ENCODE measurements at regions not wholly inside any gene's neighbourhood (a gene's known extent, or its start where the extent isn't known, plus 50 kb on each side); places are given as distances from the start of the nearest gene placed in this dataset.

- Histone ChIP-seq H3K14ac (ENCODE audit: low read length) (no peak overlapping the region), H4K12ac (ENCODE audit: low read depth, low read length) (no peak overlapping the region), H3K18ac (ENCODE audit: low read length) (no peak overlapping the region), H3K79me1 (ENCODE audit: low read length) (no peaks in the 10 kb centered on the region), H3K4me1 (ENCODE audit: control insufficient read depth in 1 of 2, insufficient read depth in 2 of 2, low read length in 2 of 2) (no peaks in the 10 kb centered on the region), H3K36me3 (ENCODE audit: control insufficient read depth in 1 of 2, insufficient read depth in 2 of 2, low read length in 2 of 2) (no peaks in the 10 kb centered on the region), H3K79me2 (ENCODE audit: control insufficient read depth, insufficient read depth, low read length, poor library complexity) (no peaks in the 10 kb centered on the region), H3K4me2 (ENCODE audit: low read length) (no peak overlapping the region), H3K4me3 (ENCODE audit: low read depth, low read length) (no peak overlapping the region), H3K27me3 (ENCODE audit: insufficient read depth, low read length) (no peaks in the 10 kb centered on the region), H2BK12ac (ENCODE audit: low read length) (no peak overlapping the region), H3K4ac (ENCODE audit: low read depth, low read length) (no peak overlapping the region), H4K8ac (ENCODE audit: low read depth, low read length) (no peak overlapping the region), H2AK5ac (ENCODE audit: low read length) (no peak overlapping the region), H3K9ac (ENCODE audit: low read length) (no peak overlapping the region), H4K91ac (ENCODE audit: low read depth, low read length) (no peak overlapping the region), H3K9me3 (ENCODE audit: insufficient read depth, low read depth, low read length) (no peaks in the 10 kb centered on the region), H2BK5ac (ENCODE audit: low read depth, low read length, poor library complexity) (no peak overlapping the region), H2AFZ (ENCODE audit: insufficient read depth, low read length, poor library complexity) (no peak overlapping the region), H3K23ac (ENCODE audit: low read length) (no peak overlapping the region), H2BK120ac (ENCODE audit: insufficient read depth, low read length, poor library complexity) (no peak overlapping the region), H3K27ac (ENCODE audit: low read depth, low read length) (no peak overlapping the region)
- DNase-seq, result no peak
- WGBS (ENCODE audit: extremely low coverage, insufficient coverage, insufficient read length), result no CpG with 5 or more reads among the region's 1 CpG
Measured at GRCh38 chr13:76803831-76804230, 82.4 kb downstream of the KCTD12 start.

- H3K4me2 ChIP-seq (ENCODE audit: low read length), result no peak overlapping the region
- no peak overlapping the region for H2BK12ac ChIP-seq (ENCODE audit: low read length)
- H3K36me3 ChIP-seq (ENCODE audit: control insufficient read depth in 1 of 2, insufficient read depth in 2 of 2, low read length in 2 of 2), result no peaks in the 10 kb centered on the region
- no peak overlapping the region for H3K18ac ChIP-seq (ENCODE audit: low read length)
- H3K4ac ChIP-seq (ENCODE audit: low read depth, low read length), result no peak overlapping the region
- H3K27me3 ChIP-seq (ENCODE audit: insufficient read depth, low read length), result no peaks in the 10 kb centered on the region
- H3K4me1 ChIP-seq (ENCODE audit: control insufficient read depth in 1 of 2, insufficient read depth in 2 of 2, low read length in 2 of 2), result no peaks in the 10 kb centered on the region
- H3K14ac ChIP-seq (ENCODE audit: low read length), result no peak overlapping the region
- H3K27ac ChIP-seq (ENCODE audit: low read depth, low read length), result no peak overlapping the region
- H2BK5ac ChIP-seq (ENCODE audit: low read depth, low read length, poor library complexity), result no peak overlapping the region
- H2AFZ ChIP-seq (ENCODE audit: insufficient read depth, low read length, poor library complexity), result no peak overlapping the region
- no peak overlapping the region for H4K8ac ChIP-seq (ENCODE audit: low read depth, low read length)
- no peak overlapping the region for H4K12ac ChIP-seq (ENCODE audit: low read depth, low read length)
- no peaks in the 10 kb centered on the region for H3K79me2 ChIP-seq (ENCODE audit: control insufficient read depth, insufficient read depth, low read length, poor library complexity)
- H3K9me3 ChIP-seq (ENCODE audit: insufficient read depth, low read depth, low read length), result no peaks in the 10 kb centered on the region
- no peak overlapping the region for H3K4me3 ChIP-seq (ENCODE audit: low read depth, low read length)
- H2AK5ac ChIP-seq (ENCODE audit: low read length), result no peak overlapping the region
- no CpG with 5 or more reads among the region's 2 CpGs for WGBS (ENCODE audit: extremely low coverage, insufficient coverage, insufficient read length)
- H2BK120ac ChIP-seq (ENCODE audit: insufficient read depth, low read length, poor library complexity), result no peak overlapping the region
- no peak for DNase-seq
- no peak overlapping the region for H3K23ac ChIP-seq (ENCODE audit: low read length)
- H3K9ac ChIP-seq (ENCODE audit: low read length), result no peak overlapping the region
- H3K79me1 ChIP-seq (ENCODE audit: low read length), result no peaks in the 10 kb centered on the region
- no peak overlapping the region for H4K91ac ChIP-seq (ENCODE audit: low read depth, low read length)
Measured at GRCh38 chr13:76800943-76801342, 85.3 kb downstream of the KCTD12 start.

DNA sequence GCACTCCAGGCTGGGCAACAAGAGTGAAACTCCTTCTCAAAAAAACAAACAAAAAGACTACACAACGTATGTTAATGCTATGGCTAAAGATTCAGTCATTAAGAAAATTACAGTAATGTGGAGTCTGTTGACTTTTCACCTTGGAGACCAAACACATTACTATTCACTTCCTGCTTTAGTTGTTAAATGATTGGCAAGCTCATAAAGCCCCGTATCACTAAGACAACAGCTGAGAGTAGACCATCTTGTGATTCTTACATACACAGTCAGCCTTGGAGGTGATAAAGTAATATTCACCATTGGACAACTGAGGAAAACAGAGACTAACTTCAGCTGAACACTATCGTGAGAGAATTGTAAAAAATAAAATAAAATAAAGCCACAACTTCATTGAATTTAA lies 86.5 kb downstream of the KCTD12 start:
- Histone ChIP-seq H4K91ac (ENCODE audit: low read depth, low read length) (no peak overlapping the region), H2AK5ac (ENCODE audit: low read length) (no peak overlapping the region), H3K14ac (ENCODE audit: low read length) (no peak overlapping the region), H3K27me3 (ENCODE audit: insufficient read depth, low read length) (no peaks in the 10 kb centered on the region), H3K27ac (ENCODE audit: low read depth, low read length) (no peak overlapping the region), H2BK120ac (ENCODE audit: insufficient read depth, low read length, poor library complexity) (no peak overlapping the region), H3K79me1 (ENCODE audit: low read length) (no peaks in the 10 kb centered on the region), H4K8ac (ENCODE audit: low read depth, low read length) (no peak overlapping the region), H3K9ac (ENCODE audit: low read length) (no peak overlapping the region), H3K18ac (ENCODE audit: low read length) (no peak overlapping the region), H2BK5ac (ENCODE audit: low read depth, low read length, poor library complexity) (no peak overlapping the region), H3K79me2 (ENCODE audit: control insufficient read depth, insufficient read depth, low read length, poor library complexity) (no peaks in the 10 kb centered on the region), H3K4ac (ENCODE audit: low read depth, low read length) (no peak overlapping the region), H3K4me3 (ENCODE audit: low read depth, low read length) (no peak overlapping the region), H3K36me3 (ENCODE audit: control insufficient read depth in 1 of 2, insufficient read depth in 2 of 2, low read length in 2 of 2) (no peaks in the 10 kb centered on the region), H2BK12ac (ENCODE audit: low read length) (no peak overlapping the region), H3K9me3 (ENCODE audit: insufficient read depth, low read depth, low read length) (no peaks in the 10 kb centered on the region), H3K4me2 (ENCODE audit: low read length) (no peak overlapping the region), H2AFZ (ENCODE audit: insufficient read depth, low read length, poor library complexity) (no peak overlapping the region), H3K4me1 (ENCODE audit: control insufficient read depth in 1 of 2, insufficient read depth in 2 of 2, low read length in 2 of 2) (no peaks in the 10 kb centered on the region), H3K23ac (ENCODE audit: low read length) (no peak overlapping the region), H4K12ac (ENCODE audit: low read depth, low read length) (no peak overlapping the region)
- DNase-seq, result peak; percentile 9 to 70
- no CpG with 5 or more reads among the region's 3 CpGs for WGBS (ENCODE audit: extremely low coverage, insufficient coverage, insufficient read length)

DNA sequence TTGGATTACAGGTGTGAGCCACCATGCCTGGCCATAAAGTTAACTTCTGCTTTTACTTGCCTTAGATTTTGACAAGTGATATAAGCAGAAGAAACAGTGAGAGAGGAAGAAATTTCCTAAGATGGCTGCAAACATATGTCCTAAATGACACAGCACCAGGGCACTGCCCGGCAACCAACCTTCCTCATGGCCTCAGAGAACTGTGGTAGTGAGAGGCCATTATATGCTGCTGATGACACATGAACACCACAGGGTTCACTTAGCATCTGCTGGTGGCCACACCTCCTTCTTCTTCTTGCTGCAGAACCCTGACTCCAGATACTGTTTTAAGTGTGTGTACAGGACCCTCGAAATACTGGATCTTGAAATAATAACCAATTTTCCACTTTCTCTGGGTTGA lies 88.2 kb downstream of the KCTD12 start:
- Histone ChIP-seq H3K27ac (ENCODE audit: low read depth, low read length) (no peak overlapping the region), H3K27me3 (ENCODE audit: insufficient read depth, low read length) (no peaks in the 10 kb centered on the region), H4K12ac (ENCODE audit: low read depth, low read length) (no peak overlapping the region), H2BK120ac (ENCODE audit: insufficient read depth, low read length, poor library complexity) (no peak overlapping the region), H3K79me2 (ENCODE audit: control insufficient read depth, insufficient read depth, low read length, poor library complexity) (no peaks in the 10 kb centered on the region), H4K8ac (ENCODE audit: low read depth, low read length) (no peak overlapping the region), H2BK5ac (ENCODE audit: low read depth, low read length, poor library complexity) (no peak overlapping the region), H3K9me3 (ENCODE audit: insufficient read depth, low read depth, low read length) (no peaks in the 10 kb centered on the region), H4K91ac (ENCODE audit: low read depth, low read length) (no peak overlapping the region), H2BK12ac (ENCODE audit: low read length) (no peak overlapping the region), H3K18ac (ENCODE audit: low read length) (no peak overlapping the region), H3K4me3 (ENCODE audit: low read depth, low read length) (no peak overlapping the region), H3K4ac (ENCODE audit: low read depth, low read length) (no peak overlapping the region), H3K4me1 (ENCODE audit: control insufficient read depth in 1 of 2, insufficient read depth in 2 of 2, low read length in 2 of 2) (no peaks in the 10 kb centered on the region), H3K36me3 (ENCODE audit: control insufficient read depth in 1 of 2, insufficient read depth in 2 of 2, low read length in 2 of 2) (no peaks in the 10 kb centered on the region), H3K14ac (ENCODE audit: low read length) (no peak overlapping the region), H3K9ac (ENCODE audit: low read length) (no peak overlapping the region), H3K4me2 (ENCODE audit: low read length) (no peak overlapping the region), H2AK5ac (ENCODE audit: low read length) (no peak overlapping the region), H2AFZ (ENCODE audit: insufficient read depth, low read length, poor library complexity) (no peak overlapping the region), H3K79me1 (ENCODE audit: low read length) (no peaks in the 10 kb centered on the region), H3K23ac (ENCODE audit: low read length) (no peak overlapping the region)
- WGBS (ENCODE audit: extremely low coverage, insufficient coverage, insufficient read length), result no CpG with 5 or more reads among the region's 2 CpGs
- peak in 1 of 2 donors; percentile 12 for DNase-seq

Measured in trophoblast cell (in vitro differentiated cells and primary cell).